Activated CD4-positive, alpha-beta T cell treated with anti-CD3 and anti-CD28 coated beads for 48 hours (primary cell): ENCODE measurements at regions not wholly inside any gene's neighbourhood (a gene's known extent, or its start where the extent isn't known, plus 50 kb on each side); places are given as distances from the start of the nearest gene placed in this dataset.
"Not testable (repeated sequence)": the region's sequence is repeated elsewhere in the genome, so short reads cannot be mapped to it uniquely, and the experiment has no call there.

Source experiments
- DNase-seq: peaks from one replicate; pipeline ENCODE4 v3.0.0-alpha.2; 2020

- DNase-seq, result not testable (repeated sequence)
Observed at GRCh38 chr10:87416892-87417291, 59.3 kb downstream of the NUTM2D start.

DNA sequence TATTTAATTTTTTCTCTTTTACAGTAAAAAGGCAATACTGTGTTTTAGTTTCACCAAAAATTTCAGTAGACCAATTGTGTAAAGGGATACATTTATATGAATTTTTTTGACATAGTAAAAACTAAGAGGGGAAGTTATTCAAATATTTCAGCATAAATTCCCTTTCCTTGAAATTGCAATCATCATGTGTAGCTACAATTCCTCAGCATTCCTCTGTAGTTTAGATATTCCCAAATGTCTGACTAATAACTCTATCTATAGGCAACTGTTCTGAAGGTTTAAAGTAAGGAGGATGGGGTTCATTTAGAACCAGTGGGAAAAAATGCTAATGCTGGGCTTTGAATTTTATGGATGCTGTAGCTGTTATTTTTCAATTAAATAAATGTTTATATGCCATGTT lies 65.1 kb downstream of the NUTM2D start:
- DNase-seq, result not testable (repeated sequence)

DNA sequence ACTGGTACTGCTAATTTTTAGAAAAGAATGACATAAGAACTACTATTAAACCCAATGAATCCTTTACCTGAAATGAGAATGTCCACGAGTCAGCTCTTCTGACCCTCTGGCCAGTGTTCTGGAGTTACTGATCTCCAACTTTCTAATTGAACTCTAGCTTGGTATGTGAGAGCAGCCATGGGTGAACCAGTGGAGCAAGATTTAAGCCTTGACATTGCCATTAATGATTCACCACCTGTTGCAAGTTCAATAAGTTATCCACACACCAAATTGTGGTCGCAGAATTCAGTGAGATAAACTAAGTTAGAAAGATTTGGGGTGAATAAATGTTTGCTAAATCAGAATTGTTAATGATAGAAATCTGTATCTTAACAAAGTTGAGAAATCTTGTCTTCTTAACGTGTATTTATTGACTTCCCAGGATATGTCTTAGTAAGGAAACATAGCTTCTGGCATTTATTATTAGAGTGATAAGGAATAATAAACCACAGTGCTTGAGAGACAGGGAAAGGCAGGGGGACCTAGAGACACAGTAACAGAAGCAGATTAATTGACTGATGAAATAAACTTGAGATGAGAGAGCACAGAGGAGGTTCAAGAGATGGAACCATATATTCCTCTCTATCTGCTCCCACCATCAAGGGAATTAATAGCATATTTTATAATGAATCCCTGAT lies 67.3 kb downstream of the NUTM2D start:
- DNase-seq, result not testable (repeated sequence)

DNA sequence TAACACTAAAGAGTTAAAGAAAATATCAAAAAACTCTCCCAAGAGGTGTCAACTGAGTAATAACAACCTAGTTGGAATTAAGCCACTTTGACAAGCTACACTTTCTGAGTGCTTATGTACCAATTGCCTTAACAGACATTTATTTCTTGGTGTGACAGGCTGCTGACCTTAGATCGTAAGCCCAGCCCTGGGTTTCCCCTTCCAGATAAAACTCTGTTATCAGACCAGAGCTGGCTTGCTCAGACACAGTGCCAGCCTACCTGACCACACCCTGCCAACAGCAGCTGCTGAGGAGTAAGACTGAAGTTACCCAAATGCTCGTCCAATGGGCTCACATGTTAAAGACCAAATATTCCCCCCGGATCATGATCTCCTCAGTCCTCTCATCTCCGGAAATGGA lies 70.9 kb upstream of the MINPP1 start:
- not testable (repeated sequence) for DNase-seq

GRCh38 chr10:87435295-87435826 lies 69.3 kb upstream of the MINPP1 start:
- not testable (repeated sequence) for DNase-seq

GRCh38 chr10:87436104-87436503 lies 68.6 kb upstream of the MINPP1 start:
- DNase-seq, result peak; percentile 18

DNA sequence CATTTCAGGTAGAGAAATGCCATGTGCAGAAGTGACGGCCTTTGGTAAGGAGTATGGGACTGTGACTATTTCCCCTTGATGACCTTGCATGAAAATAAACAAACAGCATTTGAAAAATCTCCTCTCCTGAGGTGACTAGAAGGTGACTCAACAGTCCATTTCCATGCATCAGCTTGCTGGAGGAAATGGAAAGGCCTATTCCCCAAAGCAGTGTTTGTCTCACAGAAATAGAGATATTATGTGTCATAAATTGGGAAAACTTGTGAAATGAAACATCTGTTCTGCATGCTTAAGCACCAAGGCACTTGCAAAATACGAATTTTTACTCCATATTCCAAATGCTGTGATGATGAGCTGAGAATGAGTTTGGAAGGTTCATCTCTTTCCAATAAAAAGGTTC lies 67.2 kb upstream of the MINPP1 start:
- not testable (repeated sequence) for DNase-seq
